ENCODE measurements at regions not wholly inside any gene's neighbourhood (a gene's known extent, or its start where the extent isn't known, plus 50 kb on each side); places are given as distances from the start of the nearest gene placed in this dataset.

GRCh38 chr2:192357217-192357616, 162.5 kb upstream of the TMEFF2 start:
- DNase-seq (ENCODE audit: low read depth, low spot score) (no peak), ATAC-seq (no peak)
- ChIA-PET RAD21 (ENCODE audit: low non-redundant PET in 1 of 2, low total read pairs in 2 of 2, uncharacterized antibody in 2 of 2, unreplicated experiment in 2 of 2) (no interaction called here), POLR2A (no interaction called here), CTCF (no interaction called here)
- no peaks in the 10 kb centered on the region for H3K4me1 ChIP-seq (ENCODE audit: control insufficient read depth in 1 of 2, insufficient read depth in 2 of 2, low read length in 2 of 2)
- H4K20me1 ChIP-seq (ENCODE audit: insufficient read depth) = no peaks in the 10 kb centered on the region
- no peak overlapping the region for H2AFZ ChIP-seq (ENCODE audit: low read depth, low read length, poor library complexity, severe bottlenecking)
- no peaks in the 10 kb centered on the region for H3K79me2 ChIP-seq (ENCODE audit: insufficient read depth, low read length)
- TF ChIP-seq SIN3A (IDR thresholded peaks at IDR 0.05; ENCODE audit: low read depth) (no peak), YY1 (IDR thresholded peaks at IDR 0.05; ENCODE audit: extremely low read depth, insufficient replicate concordance, low read depth, low read length) (no peak), CTCF (IDR thresholded peaks at IDR 0.05 in 2 of 3, conservative IDR thresholded peaks at IDR 0.05 in 1 of 3; ENCODE audit: borderline replicate concordance in 1 of 3, insufficient read depth in 1 of 3, low read depth in 2 of 3, low read length in 2 of 3) (no peak)
- no peaks in the 10 kb centered on the region for H3K9me3 ChIP-seq (ENCODE audit: control insufficient read depth in 1 of 2, insufficient read depth in 1 of 2, low read depth in 1 of 2, low read length in 2 of 2)
- no peaks in the 10 kb centered on the region for H3K9me2 ChIP-seq (ENCODE audit: insufficient read depth)
- no TSS peak for BruUV-seq (replicated peaks)
- no peak overlapping the region for H3K4me2 ChIP-seq (ENCODE audit: low read length)
- intact Hi-C loops (cut with micrococcal nuclease) = no loop called here
- H3K9ac ChIP-seq (ENCODE audit: low read length) = no peak overlapping the region
- H3K27me3 ChIP-seq (ENCODE audit: insufficient read depth, low read length) = no peaks in the 10 kb centered on the region
- no peak overlapping the region for H3K27ac ChIP-seq (ENCODE audit: low read depth, low read length)
- no peak overlapping the region for H3K4me3 ChIP-seq (replicated peaks in 1 of 2; ENCODE audit: low read depth in 1 of 2, low read length in 2 of 2)
- H3K36me3 ChIP-seq (ENCODE audit: control insufficient read depth in 1 of 2, insufficient read depth in 2 of 2, low read length in 2 of 2) = no peaks in the 10 kb centered on the region

- ChIA-PET POLR2A (interaction anchor here (0.7 kb wide), 1 partner anchor 1823 kb away, joined by 3 read pairs; no protein-coding TSS in a partner anchor), RAD21 (ENCODE audit: low non-redundant PET in 1 of 2, low total read pairs in 2 of 2, uncharacterized antibody in 2 of 2, unreplicated experiment in 2 of 2) (no interaction called here), CTCF (no interaction called here)
- H3K36me3 ChIP-seq (ENCODE audit: control insufficient read depth in 1 of 2, insufficient read depth in 2 of 2, low read length in 2 of 2) = no peaks in the 10 kb centered on the region
- no peak overlapping the region for H3K4me2 ChIP-seq (ENCODE audit: low read length)
- H3K9ac ChIP-seq (ENCODE audit: low read length) = no peak overlapping the region
- no peaks in the 10 kb centered on the region for H3K9me3 ChIP-seq (ENCODE audit: control insufficient read depth in 1 of 2, insufficient read depth in 1 of 2, low read depth in 1 of 2, low read length in 2 of 2)
- H2AFZ ChIP-seq (ENCODE audit: low read depth, low read length, poor library complexity, severe bottlenecking) = no peak overlapping the region
- no peak overlapping the region for H3K4me3 ChIP-seq (replicated peaks in 1 of 2; ENCODE audit: low read depth in 1 of 2, low read length in 2 of 2)
- intact Hi-C loops (cut with micrococcal nuclease) = no loop called here
- H3K4me1 ChIP-seq (ENCODE audit: control insufficient read depth in 1 of 2, insufficient read depth in 2 of 2, low read length in 2 of 2) = no peaks in the 10 kb centered on the region
- BruUV-seq (replicated peaks) = no TSS peak
- no peaks in the 10 kb centered on the region for H3K79me2 ChIP-seq (ENCODE audit: insufficient read depth, low read length)
- no peak for ATAC-seq
- no peak overlapping the region for H3K27ac ChIP-seq (ENCODE audit: low read depth, low read length)
- H3K9me2 ChIP-seq (ENCODE audit: insufficient read depth) = no peaks in the 10 kb centered on the region
- DNase-seq (ENCODE audit: low read depth, low spot score) = no peak
- no peaks in the 10 kb centered on the region for H3K27me3 ChIP-seq (ENCODE audit: insufficient read depth, low read length)
- H4K20me1 ChIP-seq (ENCODE audit: insufficient read depth) = no peaks in the 10 kb centered on the region
- no peak for TF ChIP-seq JUND (IDR thresholded peaks at IDR 0.05)
- no peak for TF ChIP-seq RAD21 (IDR thresholded peaks at IDR 0.05; ENCODE audit: low read depth)
- no peak for TF ChIP-seq ZFX (IDR thresholded peaks at IDR 0.05)
- TF ChIP-seq CEBPB (IDR thresholded peaks at IDR 0.05; ENCODE audit: low read depth) = no peak
- TF ChIP-seq ATF3 (IDR thresholded peaks at IDR 0.05) = no peak
- TF ChIP-seq SP1 (IDR thresholded peaks at IDR 0.05; ENCODE audit: low read depth) = no peak
- no peak for TF ChIP-seq FOSL1 (IDR thresholded peaks at IDR 0.05; ENCODE audit: low read depth)
- TF ChIP-seq REST (IDR thresholded peaks at IDR 0.05; ENCODE audit: low read depth) = no peak
- no peak for TF ChIP-seq EZH2 (IDR thresholded peaks at IDR 0.05)
- TF ChIP-seq ZNF274 (IDR thresholded peaks at IDR 0.05; ENCODE audit: low read depth, low read length) = no peak
- TF ChIP-seq EGR1 (IDR thresholded peaks at IDR 0.05; ENCODE audit: low read depth) = no peak
- TF ChIP-seq ELF1 (IDR thresholded peaks at IDR 0.05; ENCODE audit: borderline replicate concordance, low read depth) = no peak
- no peak for TF ChIP-seq TCF7L2 (IDR thresholded peaks at IDR 0.05; ENCODE audit: borderline replicate concordance, extremely low read depth, insufficient read depth, insufficient read length)
Observed at GRCh38 chr2:192354512-192355244, 159.9 kb upstream of the TMEFF2 start.

Data from HCT116 (cell line).